OCI-LY7 (cell line): ENCODE measurements at regions not wholly inside any gene's neighbourhood (a gene's known extent, or its start where the extent isn't known, plus 50 kb on each side); places are given as distances from the start of the nearest gene placed in this dataset.

ENCODE experiments used
- CTCF ChIP-seq: fragments of 200-600 bp; sonication (generic); conservative IDR thresholded peaks from 2 replicates; pipeline ENCODE4 v1.5.1; 2014; ENCODE audit warnings: mild to moderate bottlenecking, antibody characterized with exemption, low read length, moderate library complexity, mixed read lengths
- EZH2phosphoT487 ChIP-seq: fragments of 200-600 bp; sonication (generic); IDR thresholded peaks from 2 replicates; pipeline ENCODE4 v1.6.1; 2018; ENCODE audit warnings: low read depth, borderline replicate concordance, mild to moderate bottlenecking, mixed run types, antibody characterized with exemption, low read length, moderate library complexity, mixed read lengths

DNA sequence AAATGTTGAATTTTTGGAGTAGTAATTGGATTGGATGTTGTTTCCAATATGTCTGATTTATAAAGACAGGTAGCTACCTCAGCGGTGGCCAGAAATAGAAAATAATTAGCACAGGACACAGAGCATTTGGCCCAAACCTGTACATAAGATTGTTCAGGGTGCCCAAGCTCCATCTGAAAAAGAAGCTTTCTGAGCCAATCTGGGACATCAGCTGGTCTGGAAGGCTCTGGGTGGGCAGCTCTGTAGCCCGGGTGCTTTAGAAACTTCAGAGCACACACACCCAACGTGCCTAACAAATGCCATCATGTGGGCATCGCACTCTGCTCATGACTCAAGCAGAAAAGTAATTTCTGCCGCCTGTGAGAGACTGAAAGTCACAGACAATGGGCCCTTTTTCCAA lies 460.7 kb downstream of the ICE1 start:
- no peak for TF ChIP-seq CTCF
- no peak for TF ChIP-seq EZH2phosphoT487
